DOHH2 (cell line): ENCODE measurements at regions not wholly inside any gene's neighbourhood (a gene's known extent, or its start where the extent isn't known, plus 50 kb on each side); places are given as distances from the start of the nearest gene placed in this dataset.

Source experiments
- EZH2phosphoT487 ChIP-seq: fragments of 200-600 bp; sonication (generic); IDR thresholded peaks from 2 replicates; pipeline ENCODE4 v1.6.1; 2017; ENCODE audit warnings: borderline replicate concordance, mild to moderate bottlenecking, antibody characterized with exemption, low read length, moderate library complexity, mixed read lengths
- TF ChIP-seq, protein P1 (sequence below): fragments of 200-600 bp; sonication (generic); IDR thresholded peaks from one replicate; pipeline ENCODE4 v1.5.1; 2014; ENCODE audit warnings: antibody characterized with exemption, mild to moderate bottlenecking, low read depth, low read length; ENCODE audit not compliant: poor library complexity, severe bottlenecking

DNA sequence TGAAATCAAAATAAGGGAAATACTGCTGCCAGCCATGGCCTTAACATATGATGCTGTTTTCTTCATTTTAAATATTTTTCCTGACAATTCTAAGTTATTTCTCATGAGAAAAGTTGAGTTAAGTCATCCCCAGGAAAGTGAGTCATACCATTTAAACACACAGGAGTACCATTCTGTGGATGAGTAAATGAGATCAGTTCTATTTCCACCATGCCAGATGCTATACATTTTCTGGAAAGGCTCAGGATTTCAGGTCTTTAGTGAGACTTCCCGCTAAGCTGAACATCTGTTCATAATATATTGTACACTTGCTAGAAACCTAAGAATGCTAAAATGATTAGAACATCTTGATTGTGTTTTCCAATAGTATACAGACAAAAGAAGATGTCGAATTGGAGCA, 256.2 kb upstream of the MANEA start:
- TF ChIP-seq, protein P1, sequence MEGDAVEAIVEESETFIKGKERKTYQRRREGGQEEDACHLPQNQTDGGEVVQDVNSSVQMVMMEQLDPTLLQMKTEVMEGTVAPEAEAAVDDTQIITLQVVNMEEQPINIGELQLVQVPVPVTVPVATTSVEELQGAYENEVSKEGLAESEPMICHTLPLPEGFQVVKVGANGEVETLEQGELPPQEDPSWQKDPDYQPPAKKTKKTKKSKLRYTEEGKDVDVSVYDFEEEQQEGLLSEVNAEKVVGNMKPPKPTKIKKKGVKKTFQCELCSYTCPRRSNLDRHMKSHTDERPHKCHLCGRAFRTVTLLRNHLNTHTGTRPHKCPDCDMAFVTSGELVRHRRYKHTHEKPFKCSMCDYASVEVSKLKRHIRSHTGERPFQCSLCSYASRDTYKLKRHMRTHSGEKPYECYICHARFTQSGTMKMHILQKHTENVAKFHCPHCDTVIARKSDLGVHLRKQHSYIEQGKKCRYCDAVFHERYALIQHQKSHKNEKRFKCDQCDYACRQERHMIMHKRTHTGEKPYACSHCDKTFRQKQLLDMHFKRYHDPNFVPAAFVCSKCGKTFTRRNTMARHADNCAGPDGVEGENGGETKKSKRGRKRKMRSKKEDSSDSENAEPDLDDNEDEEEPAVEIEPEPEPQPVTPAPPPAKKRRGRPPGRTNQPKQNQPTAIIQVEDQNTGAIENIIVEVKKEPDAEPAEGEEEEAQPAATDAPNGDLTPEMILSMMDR = no peak
- TF ChIP-seq EZH2phosphoT487 = no peak
